Spinal cord (tissue), 9 donors: ENCODE measurements at regions not wholly inside any gene's neighbourhood (a gene's known extent, or its start where the extent isn't known, plus 50 kb on each side); places are given as distances from the start of the nearest gene placed in this dataset.
"Not testable (repeated sequence)": the region's sequence is repeated elsewhere in the genome, so short reads cannot be mapped to it uniquely, and the experiment has no call there.

Source experiments
- DNase-seq, 6 donors: peaks; one replicate each; pipeline versions ENCODE4 v3.0.0 to v3.0.0-alpha.2; 2013 to 2015; ENCODE audit warnings: low spot score in 6 of 6, low read depth in 4 of 6
- H3K27ac ChIP-seq: one replicate; pipeline ENCODE4 v1.5.1; 2013; ENCODE audit warnings: low read depth, low read length, control low read depth
- H3K27me3 ChIP-seq: one replicate; pipeline ENCODE4 v1.6.1; 2013; ENCODE audit warnings: low read length; ENCODE audit not compliant: control insufficient read depth, insufficient read depth
- H3K36me3 ChIP-seq: one replicate; pipeline ENCODE4 v1.6.1; 2013; ENCODE audit warnings: low read length; ENCODE audit not compliant: control insufficient read depth, insufficient read depth
- H3K4me1 ChIP-seq: one replicate; pipeline ENCODE4 v1.6.1; 2013; ENCODE audit warnings: low read length; ENCODE audit not compliant: control insufficient read depth, insufficient read depth
- H3K4me3 ChIP-seq: one replicate; pipeline ENCODE4 v1.5.1; 2013; ENCODE audit warnings: low read depth, low read length, control low read depth
- H3K9me3 ChIP-seq: one replicate; pipeline ENCODE4 v1.6.1; 2013; ENCODE audit warnings: low read length; ENCODE audit not compliant: control insufficient read depth, insufficient read depth
- WGBS: methylation state at CpG from one replicate; pipeline ENCODE4 v1.1.5; 2013; ENCODE audit warnings: missing lambda C conversion rate; ENCODE audit not compliant: insufficient coverage; 5-methylcytosine and 5-hydroxymethylcytosine counted together
- donor health status: healthy.

GRCh38 chr7:119010635-119011034 is 786.1 kb downstream of the ANKRD7 start:
- H3K27me3 ChIP-seq = no peaks in the 10 kb centered on the region
- H3K36me3 ChIP-seq = no peaks in the 10 kb centered on the region
- H3K4me1 ChIP-seq = no peaks in the 10 kb centered on the region
- no peak for DNase-seq
- no peak overlapping the region for H3K27ac ChIP-seq
- no peaks in the 10 kb centered on the region for H3K9me3 ChIP-seq
- H3K4me3 ChIP-seq = no peak overlapping the region
- WGBS = 100% methylated on average over 1 of the region's 1 CpG

GRCh38 chr7:119026391-119026790 is 801.9 kb downstream of the ANKRD7 start:
- H3K27me3 ChIP-seq = no peaks in the 10 kb centered on the region
- H3K4me3 ChIP-seq = no peak overlapping the region
- H3K36me3 ChIP-seq = no peaks in the 10 kb centered on the region
- no peaks in the 10 kb centered on the region for H3K4me1 ChIP-seq
- DNase-seq = peak in 2 of 6 donors; percentile 20 to 58
- H3K9me3 ChIP-seq = peaks cover 7% of the 10 kb centered on the region
- no peak overlapping the region for H3K27ac ChIP-seq
- no CpG with 5 or more reads among the region's 2 CpGs for WGBS

- H3K4me1 ChIP-seq = no peaks in the 10 kb centered on the region
- H3K27ac ChIP-seq = no peak overlapping the region
- no peaks in the 10 kb centered on the region for H3K9me3 ChIP-seq
- H3K36me3 ChIP-seq = no peaks in the 10 kb centered on the region
- no CpG with 5 or more reads among the region's 1 CpG for WGBS
- DNase-seq = no peak
- no peak overlapping the region for H3K4me3 ChIP-seq
- H3K27me3 ChIP-seq = no peaks in the 10 kb centered on the region
These were observed 804.2 kb downstream of the ANKRD7 start for GRCh38 chr7:119028736-119029135.

- not testable (repeated sequence) for H3K4me3 ChIP-seq, H3K9me3 ChIP-seq, H3K36me3 ChIP-seq, H3K27me3 ChIP-seq, H3K27ac ChIP-seq, DNase-seq, H3K4me1 ChIP-seq
- WGBS = 83% methylated on average over 1 of the region's 4 CpGs
These were observed 807.6 kb downstream of the ANKRD7 start for GRCh38 chr7:119032136-119032535.

GRCh38 chr7:119033641-119034040 is 809.1 kb downstream of the ANKRD7 start:
- Histone ChIP-seq H3K27ac (no peak overlapping the region), H3K9me3 (no peaks in the 10 kb centered on the region), H3K36me3 (no peaks in the 10 kb centered on the region), H3K4me3 (no peak overlapping the region), H3K27me3 (no peaks in the 10 kb centered on the region), H3K4me1 (no peaks in the 10 kb centered on the region)
- 61% methylated on average over 3 of the region's 3 CpGs for WGBS
- DNase-seq = peak in 2 of 6 donors; percentile 9 to 23

- Histone ChIP-seq H3K27ac (no peak overlapping the region), H3K36me3 (no peaks in the 10 kb centered on the region), H3K9me3 (no peaks in the 10 kb centered on the region), H3K4me1 (no peaks in the 10 kb centered on the region), H3K27me3 (no peaks in the 10 kb centered on the region), H3K4me3 (no peak overlapping the region)
- DNase-seq = peak in 4 of 6 donors; percentile 10 to 70 (median 14)
- 100% methylated on average over 1 of the region's 2 CpGs for WGBS
These were observed 813.4 kb downstream of the ANKRD7 start for GRCh38 chr7:119037941-119038340.

- H3K4me3 ChIP-seq = no peak overlapping the region
- DNase-seq = no peak
- H3K9me3 ChIP-seq = no peaks in the 10 kb centered on the region
- no peaks in the 10 kb centered on the region for H3K27me3 ChIP-seq
- H3K4me1 ChIP-seq = no peaks in the 10 kb centered on the region
- WGBS = no CpG with 5 or more reads among the region's 1 CpG
- H3K36me3 ChIP-seq = no peaks in the 10 kb centered on the region
- no peak overlapping the region for H3K27ac ChIP-seq
These were observed 821.6 kb downstream of the ANKRD7 start for GRCh38 chr7:119046068-119046467.

GRCh38 chr7:119065966-119066365 is 841.5 kb downstream of the ANKRD7 start:
- no peaks in the 10 kb centered on the region for H3K4me1 ChIP-seq
- no CpG with 5 or more reads among the region's 4 CpGs for WGBS
- H3K36me3 ChIP-seq = no peaks in the 10 kb centered on the region
- H3K27me3 ChIP-seq = no peaks in the 10 kb centered on the region
- H3K4me3 ChIP-seq = no peak overlapping the region
- no peak overlapping the region for H3K27ac ChIP-seq
- DNase-seq = no peak
- no peaks in the 10 kb centered on the region for H3K9me3 ChIP-seq

- no CpG with 5 or more reads among the region's 1 CpG for WGBS
- no peak overlapping the region for H3K4me3 ChIP-seq
- H3K36me3 ChIP-seq = no peaks in the 10 kb centered on the region
- no peak overlapping the region for H3K27ac ChIP-seq
- no peaks in the 10 kb centered on the region for H3K27me3 ChIP-seq
- H3K4me1 ChIP-seq = no peaks in the 10 kb centered on the region
- no peaks in the 10 kb centered on the region for H3K9me3 ChIP-seq
- no peak for DNase-seq
These were observed 861.5 kb downstream of the ANKRD7 start for GRCh38 chr7:119086026-119086425.

GRCh38 chr7:119090851-119091250 is 866.3 kb downstream of the ANKRD7 start:
- no peak overlapping the region for H3K27ac ChIP-seq
- no peaks in the 10 kb centered on the region for H3K36me3 ChIP-seq
- no peak overlapping the region for H3K4me3 ChIP-seq
- H3K9me3 ChIP-seq = no peaks in the 10 kb centered on the region
- no peaks in the 10 kb centered on the region for H3K27me3 ChIP-seq
- no peak for DNase-seq
- no peaks in the 10 kb centered on the region for H3K4me1 ChIP-seq
